Pancreas (tissue), 10 donors: ENCODE measurements at regions not wholly inside any gene's neighbourhood (a gene's known extent, or its start where the extent isn't known, plus 50 kb on each side); places are given as distances from the start of the nearest gene placed in this dataset.

Source experiments
- ATAC-seq, 4 donors: fragments of 200-7000 bp; cut with Tn5 transposase; one replicate each; pipeline versions ENCODE4 v1.8.0 to v1.9.1; 2020; ENCODE audit warnings: mild to moderate bottlenecking in 4 of 4, moderate library complexity in 4 of 4
- DNase-seq, 6 donors: peaks; one replicate each; pipeline ENCODE4 v3.0.0-alpha.2; 2020
- FAIRE-seq: peaks from 2 replicates; lab custom pipeline; 2012; peaks lifted over from hg19 to GRCh38; lab: Jason Lieb, UNC
- H3K27ac ChIP-seq, 4 donors: fragments of 200-600 bp; sonication (generic); 1 replicate in 3 of 4; 2 replicates in 1 of 4; pipeline versions ENCODE4 v1.5.0 to v1.8.0; 2020
- H3K27me3 ChIP-seq, 4 donors: fragments of 200-600 bp; one replicate each; pipeline ENCODE4 v1.8.0; 2021
- H3K36me3 ChIP-seq, 3 donors: fragments of 200-600 bp; sonication (generic) in 1 of 3; one replicate each; pipeline versions ENCODE4 v1.5.0 to v1.8.0; 2020 to 2021
- H3K4me1 ChIP-seq, 3 donors: fragments of 200-600 bp; one replicate each; pipeline ENCODE4 v1.8.0; 2021
- H3K4me3 ChIP-seq, 4 donors: fragments of 200-600 bp; sonication (generic) in 2 of 4; one replicate each; pipeline versions ENCODE4 v1.5.0 to v1.8.0; 2020 to 2021
- H3K9me3 ChIP-seq, 4 donors: fragments of 200-600 bp; one replicate each; pipeline ENCODE4 v1.8.0; 2021
- WGBS, 2 donors: extraction: QIAGEN DNeasy Blood & Tissue Kit; methylation state at CpG; one replicate each; pipeline ENCODE4 v1.1.7; 2013; 5-methylcytosine and 5-hydroxymethylcytosine counted together
- intact Hi-C, 3 donors: fragments of 100-400 bp; cut with DNase I; formaldehyde crosslinking; loops; one replicate each; pipeline versions ENCODE4 v1.11.1 to v1.14.2; 2022
- TF ChIP-seq, protein P1 (sequence below), 4 donors: fragments of 200-600 bp; sonication (generic) in 3 of 4; IDR thresholded peaks; one replicate each; pipeline versions ENCODE4 v1.5.0 to v1.8.0; 2021; ENCODE audit warnings: antibody characterized with exemption in 4 of 4
- donor health status: healthy with polysubstance abuse.
- donor health status: DM: no; HTN: no; CAD: no; lungs with moderate emphysema.
- donor health status: DM: no; HTN: no; CAD: no.
- donor health status: control.
- donor health status: control.
- donor health status: Bipolar disorder and iron deficiency.
- donor health status: DM: yes; HTN: yes; CAD: no.
- donor health status: DM: no; HTN: no; CAD: no.
- donor health status: DM: no; HTN: no; CAD: no.
- donor health status: DM: yes; HTN: yes; CAD: no.

DNA sequence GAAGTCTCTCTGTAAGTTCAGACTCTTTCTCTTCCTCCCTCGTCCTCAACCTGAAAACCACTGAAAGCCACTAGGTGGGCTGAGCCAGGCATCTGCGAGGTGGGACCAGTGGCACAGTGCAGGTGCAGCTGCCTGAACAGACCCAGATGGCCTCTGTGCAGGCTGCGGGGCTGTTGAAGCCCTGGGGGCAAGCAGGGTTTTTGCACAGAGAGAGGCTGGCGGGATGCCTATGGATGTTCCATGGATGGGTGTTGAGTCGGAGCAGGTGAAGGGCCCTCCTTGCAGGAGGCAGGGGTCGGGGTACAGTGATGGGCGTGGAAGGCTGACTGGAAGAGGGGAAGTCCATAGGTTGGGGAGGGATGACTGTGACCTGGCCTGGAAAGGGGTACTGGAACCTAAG lies 350.2 kb upstream of the FAT1 start:
- Histone ChIP-seq H3K4me1 (no peaks in the 10 kb centered on the region), H3K36me3 (no peaks in the 10 kb centered on the region), H3K27ac (no peak overlapping the region), H3K27me3 (no peaks in the 10 kb centered on the region), H3K9me3 (no peaks in the 10 kb centered on the region), H3K4me3 (no peak overlapping the region)
- no peak for DNase-seq
- WGBS, 2 donors: 84 to 92% methylated on average over 7 of the region's 7 CpGs
- intact Hi-C loops: no loop called here
- FAIRE-seq: no peak
- TF ChIP-seq, protein P1, sequence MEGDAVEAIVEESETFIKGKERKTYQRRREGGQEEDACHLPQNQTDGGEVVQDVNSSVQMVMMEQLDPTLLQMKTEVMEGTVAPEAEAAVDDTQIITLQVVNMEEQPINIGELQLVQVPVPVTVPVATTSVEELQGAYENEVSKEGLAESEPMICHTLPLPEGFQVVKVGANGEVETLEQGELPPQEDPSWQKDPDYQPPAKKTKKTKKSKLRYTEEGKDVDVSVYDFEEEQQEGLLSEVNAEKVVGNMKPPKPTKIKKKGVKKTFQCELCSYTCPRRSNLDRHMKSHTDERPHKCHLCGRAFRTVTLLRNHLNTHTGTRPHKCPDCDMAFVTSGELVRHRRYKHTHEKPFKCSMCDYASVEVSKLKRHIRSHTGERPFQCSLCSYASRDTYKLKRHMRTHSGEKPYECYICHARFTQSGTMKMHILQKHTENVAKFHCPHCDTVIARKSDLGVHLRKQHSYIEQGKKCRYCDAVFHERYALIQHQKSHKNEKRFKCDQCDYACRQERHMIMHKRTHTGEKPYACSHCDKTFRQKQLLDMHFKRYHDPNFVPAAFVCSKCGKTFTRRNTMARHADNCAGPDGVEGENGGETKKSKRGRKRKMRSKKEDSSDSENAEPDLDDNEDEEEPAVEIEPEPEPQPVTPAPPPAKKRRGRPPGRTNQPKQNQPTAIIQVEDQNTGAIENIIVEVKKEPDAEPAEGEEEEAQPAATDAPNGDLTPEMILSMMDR (IDR thresholded peaks at IDR 0.05): no peak
- ATAC-seq: no peak

DNA sequence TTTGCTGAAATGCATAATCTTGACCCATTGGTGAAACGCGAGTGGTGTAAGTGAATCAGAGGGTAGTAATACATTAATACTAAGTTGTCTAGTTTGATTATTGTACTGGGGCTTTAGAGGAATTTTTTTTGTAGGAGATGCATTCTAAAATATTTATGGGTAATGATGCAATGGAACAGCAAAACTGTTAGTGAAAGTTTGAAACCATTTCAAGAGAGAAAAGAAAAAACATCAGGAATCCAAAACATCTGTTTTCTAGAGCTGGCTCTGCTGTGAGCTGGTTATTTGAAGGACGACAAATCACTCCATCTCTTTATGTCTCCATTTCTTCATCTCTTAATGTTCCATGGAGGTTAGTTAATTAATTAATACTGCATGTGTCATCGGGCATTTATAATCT lies 351.9 kb upstream of the FAT1 start:
- no peak overlapping the region for H3K27ac ChIP-seq
- H3K9me3 ChIP-seq: no peaks in the 10 kb centered on the region
- DNase-seq (no peak), ATAC-seq (no peak), FAIRE-seq (no peak)
- 62 to 92% methylated on average over 4 of the region's 4 CpGs for WGBS, 2 donors
- no peaks in the 10 kb centered on the region for H3K36me3 ChIP-seq
- no peaks in the 10 kb centered on the region for H3K27me3 ChIP-seq
- no peak overlapping the region for H3K4me3 ChIP-seq
- intact Hi-C loops: no loop called here
- H3K4me1 ChIP-seq: no peaks in the 10 kb centered on the region
- TF ChIP-seq, protein P1 (IDR thresholded peaks at IDR 0.05): no peak

DNA sequence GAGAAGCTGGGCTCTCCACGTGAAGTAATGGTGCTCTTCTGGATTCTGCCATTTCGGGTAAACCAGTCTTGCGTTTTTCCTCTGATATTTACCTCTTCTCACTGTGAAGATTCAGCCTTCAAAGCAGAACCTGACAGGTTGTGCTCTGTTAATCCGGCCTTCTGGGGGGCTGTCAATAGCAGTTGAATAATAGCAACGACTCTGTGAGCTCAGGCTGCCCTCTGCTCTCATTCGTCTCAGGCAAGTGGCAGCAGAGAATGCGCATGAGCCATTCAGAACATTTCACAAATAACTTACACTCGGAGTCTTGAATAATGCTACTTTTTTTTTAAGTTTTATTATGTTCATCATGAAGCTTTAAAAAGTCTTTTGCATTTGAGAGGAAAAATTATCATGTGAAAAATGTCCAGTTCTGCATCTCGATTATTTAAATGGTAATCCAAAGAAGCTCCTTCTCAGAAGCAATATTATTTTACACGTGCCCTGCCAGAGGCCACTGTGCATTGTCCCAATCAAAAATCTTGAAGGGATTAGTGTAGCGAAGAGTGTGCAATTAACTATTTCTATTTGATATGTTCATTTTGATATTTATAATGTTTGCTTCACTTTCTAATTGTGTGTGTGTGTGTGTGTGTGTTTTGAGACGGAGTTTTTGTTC lies 354.2 kb upstream of the FAT1 start:
- H3K36me3 ChIP-seq: no peaks in the 10 kb centered on the region
- H3K4me1 ChIP-seq: no peaks in the 10 kb centered on the region
- H3K9me3 ChIP-seq: no peaks in the 10 kb centered on the region
- ATAC-seq (no peak), DNase-seq (no peak), FAIRE-seq (no peak)
- no peaks in the 10 kb centered on the region for H3K27me3 ChIP-seq
- no peak overlapping the region for H3K4me3 ChIP-seq
- intact Hi-C loops: no loop called here
- no peak overlapping the region for H3K27ac ChIP-seq
- TF ChIP-seq, protein P1 (IDR thresholded peaks at IDR 0.05): no peak
- WGBS, 2 donors: 58 to 61% methylated on average over 12 of the region's 12 CpGs

DNA sequence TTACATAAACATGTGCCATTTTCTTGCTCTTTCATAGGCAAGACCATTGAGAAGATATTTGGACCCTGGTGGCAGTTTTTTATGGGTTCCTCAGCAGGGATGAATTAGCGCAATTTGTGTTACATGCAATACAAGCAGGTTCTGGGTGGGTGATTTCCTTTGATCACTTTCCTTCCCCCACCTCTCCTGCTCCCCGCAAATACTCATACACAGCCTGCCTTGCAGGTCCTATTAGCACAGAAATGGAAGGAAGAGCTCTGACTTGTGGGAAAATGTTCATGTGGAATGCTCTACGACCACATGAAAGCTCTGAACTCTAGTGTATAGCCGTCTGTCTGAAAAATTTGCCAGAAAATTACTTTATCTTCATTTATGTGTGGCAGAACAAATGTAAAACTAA lies 361.0 kb upstream of the FAT1 start:
- no peak overlapping the region for H3K27ac ChIP-seq
- no peaks in the 10 kb centered on the region for H3K9me3 ChIP-seq
- TF ChIP-seq, protein P1 (IDR thresholded peaks at IDR 0.05): no peak
- no peak for DNase-seq
- H3K27me3 ChIP-seq: no peaks in the 10 kb centered on the region
- H3K36me3 ChIP-seq: no peaks in the 10 kb centered on the region
- 66 to 75% methylated on average over 4 of the region's 4 CpGs for WGBS, 2 donors
- no peak overlapping the region for H3K4me3 ChIP-seq
- H3K4me1 ChIP-seq: no peaks in the 10 kb centered on the region
- intact Hi-C loops: no loop called here
- no peak for ATAC-seq
- FAIRE-seq: no peak

DNA sequence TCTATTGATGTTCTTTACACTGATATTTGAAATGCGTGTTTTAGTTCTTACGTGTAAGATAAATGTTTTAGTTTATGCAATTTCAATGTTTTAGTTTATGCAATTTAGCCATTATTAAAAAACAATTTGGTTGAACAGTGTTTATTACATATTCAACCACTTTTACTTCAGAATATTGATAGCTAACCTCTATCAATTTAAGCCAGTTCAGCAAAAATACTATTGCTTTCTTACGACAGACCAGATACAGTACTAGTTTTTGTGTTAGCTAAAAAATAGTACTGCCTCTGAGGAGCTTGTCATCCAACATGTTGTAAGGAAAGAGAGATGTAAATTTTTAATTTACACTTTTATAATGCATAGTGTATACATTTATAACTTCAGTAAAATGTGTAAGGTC lies 361.7 kb upstream of the FAT1 start:
- ATAC-seq: no peak
- H3K4me3 ChIP-seq: no peak overlapping the region
- TF ChIP-seq, protein P1 (IDR thresholded peaks at IDR 0.05): no peak
- DNase-seq: no peak
- no peak for FAIRE-seq
- H3K4me1 ChIP-seq: no peaks in the 10 kb centered on the region
- intact Hi-C loops: no loop called here
- H3K27me3 ChIP-seq: no peaks in the 10 kb centered on the region
- WGBS, 2 donors: 89 to 93% methylated on average over 3 of the region's 3 CpGs
- H3K27ac ChIP-seq: no peak overlapping the region
- H3K36me3 ChIP-seq: no peaks in the 10 kb centered on the region
- H3K9me3 ChIP-seq: no peaks in the 10 kb centered on the region
